Mesenchymal stem cell (in vitro differentiated cells and primary cell): ENCODE measurements at regions not wholly inside any gene's neighbourhood (a gene's known extent, or its start where the extent isn't known, plus 50 kb on each side); places are given as distances from the start of the nearest gene placed in this dataset.

Experiments
- DNase-seq: peaks from one replicate; pipeline ENCODE4 v3.0.0-alpha.2; 2013
- H2AFZ ChIP-seq: one replicate; pipeline ENCODE4 v1.6.1; 2013; ENCODE audit warnings: low read depth, mild to moderate bottlenecking, control low read depth, inconsistent platforms, low read length, moderate library complexity
- H2AK5ac ChIP-seq: 2 replicates; pipeline ENCODE4 v1.6.1; 2013; ENCODE audit warnings: low read length, moderate library complexity, mild to moderate bottlenecking, inconsistent platforms; ENCODE audit not compliant: severe bottlenecking
- H2BK120ac ChIP-seq: one replicate; pipeline ENCODE4 v1.6.1; 2013; ENCODE audit warnings: low read depth, mild to moderate bottlenecking, inconsistent platforms, low read length, moderate library complexity
- H2BK12ac ChIP-seq, 2 experiments: one replicate each; pipeline ENCODE4 v1.6.1; 2013; ENCODE audit warnings: inconsistent platforms in 2 of 2, low read length in 2 of 2, mild to moderate bottlenecking in 2 of 2, moderate library complexity in 2 of 2, control low read depth in 1 of 2
- H2BK15ac ChIP-seq: one replicate; pipeline ENCODE4 v1.6.1; 2013; ENCODE audit warnings: mild to moderate bottlenecking, low read depth, inconsistent platforms; ENCODE audit not compliant: poor library complexity, severe bottlenecking
- H2BK5ac ChIP-seq: 2 replicates; pipeline ENCODE4 v1.6.1; 2013; ENCODE audit warnings: low read depth, mild to moderate bottlenecking, low read length, control low read depth, inconsistent platforms; ENCODE audit not compliant: poor library complexity, severe bottlenecking
- H3K14ac ChIP-seq, 2 experiments: one replicate each; pipeline ENCODE4 v1.6.1; 2013; ENCODE audit warnings: inconsistent platforms in 2 of 2, low read length in 2 of 2, control low read depth in 1 of 2, mild to moderate bottlenecking in 1 of 2, moderate library complexity in 1 of 2
- H3K18ac ChIP-seq, 2 experiments: one replicate each; pipeline ENCODE4 v1.6.1; 2013; ENCODE audit warnings: inconsistent platforms in 2 of 2, low read length in 2 of 2, control low read depth in 1 of 2, low read depth in 1 of 2, mild to moderate bottlenecking in 1 of 2
- H3K23ac ChIP-seq, 2 experiments: one replicate each; pipeline ENCODE4 v1.6.1; 2013; ENCODE audit warnings: inconsistent platforms in 2 of 2, low read length in 2 of 2, mild to moderate bottlenecking in 2 of 2, moderate library complexity in 2 of 2, control low read depth in 1 of 2
- H3K27ac ChIP-seq: 2 replicates; pipeline ENCODE4 v1.5.1; 2013; ENCODE audit warnings: mild to moderate bottlenecking, moderate library complexity, low read length, control low read depth, inconsistent platforms; ENCODE audit not compliant: poor library complexity, severe bottlenecking
- H3K27me3 ChIP-seq, 2 experiments: 2 replicates each; pipeline versions ENCODE4 v1.6.1 to v1.7.0; 2013; ENCODE audit warnings: low read length in 2 of 2, mild to moderate bottlenecking in 2 of 2, moderate library complexity in 2 of 2, control low read depth in 1 of 2, inconsistent platforms in 1 of 2; ENCODE audit not compliant: control insufficient read depth in 1 of 2, insufficient read depth in 1 of 2
- H3K36me3 ChIP-seq, 2 experiments: 2 replicates each; pipeline versions ENCODE4 v1.6.1 to v1.7.0; 2013; ENCODE audit warnings: low read length in 2 of 2, control low read depth in 1 of 2, inconsistent platforms in 1 of 2, low read depth in 1 of 2, mild to moderate bottlenecking in 1 of 2; ENCODE audit not compliant: insufficient read depth in 2 of 2, control insufficient read depth in 1 of 2
- H3K4ac ChIP-seq, 2 experiments: one replicate each; pipeline ENCODE4 v1.6.1; 2013; ENCODE audit warnings: inconsistent platforms in 2 of 2, low read length in 2 of 2, mild to moderate bottlenecking in 2 of 2, moderate library complexity in 2 of 2, control low read depth in 1 of 2, low read depth in 1 of 2
- H3K4me1 ChIP-seq: 2 replicates; pipeline ENCODE4 v1.6.1; 2013; ENCODE audit warnings: low read depth, low read length, control low read depth; ENCODE audit not compliant: control insufficient read depth, insufficient read depth
- H3K4me2 ChIP-seq: 2 replicates; pipeline ENCODE4 v1.6.1; 2013; ENCODE audit warnings: low read length, mild to moderate bottlenecking, inconsistent platforms; ENCODE audit not compliant: poor library complexity, severe bottlenecking
- H3K4me3 ChIP-seq, 2 experiments: 2 replicates each; pipeline versions ENCODE4 v1.5.1 to v1.7.0; 2013; ENCODE audit warnings: low read length in 2 of 2, mild to moderate bottlenecking in 2 of 2, control low read depth in 1 of 2, low read depth in 1 of 2; ENCODE audit not compliant: insufficient read depth in 1 of 2
- H3K79me1 ChIP-seq: replicated peaks from 2 replicates; pipeline ENCODE4 v1.6.1; 2013; ENCODE audit warnings: mild to moderate bottlenecking, control low read depth, low read length, inconsistent platforms; ENCODE audit not compliant: poor library complexity, severe bottlenecking
- H3K9ac ChIP-seq: 2 replicates; pipeline ENCODE4 v1.7.0; 2013; ENCODE audit warnings: mild to moderate bottlenecking, low read length, moderate library complexity
- H3K9me3 ChIP-seq: 2 replicates; pipeline ENCODE4 v1.7.0; 2013; ENCODE audit warnings: mild to moderate bottlenecking, low read length; ENCODE audit not compliant: control insufficient read depth
- H4K8ac ChIP-seq: one replicate; pipeline ENCODE4 v1.6.1; 2013; ENCODE audit warnings: inconsistent platforms, mild to moderate bottlenecking, low read length, moderate library complexity
- H4K91ac ChIP-seq: one replicate; pipeline ENCODE4 v1.6.1; 2013; ENCODE audit warnings: mild to moderate bottlenecking, low read length, inconsistent platforms
- WGBS: methylation state at CpG from one replicate; pipeline ENCODE4 v1.1.7; 2013; ENCODE audit warnings: mixed read lengths; 5-methylcytosine and 5-hydroxymethylcytosine counted together

DNA sequence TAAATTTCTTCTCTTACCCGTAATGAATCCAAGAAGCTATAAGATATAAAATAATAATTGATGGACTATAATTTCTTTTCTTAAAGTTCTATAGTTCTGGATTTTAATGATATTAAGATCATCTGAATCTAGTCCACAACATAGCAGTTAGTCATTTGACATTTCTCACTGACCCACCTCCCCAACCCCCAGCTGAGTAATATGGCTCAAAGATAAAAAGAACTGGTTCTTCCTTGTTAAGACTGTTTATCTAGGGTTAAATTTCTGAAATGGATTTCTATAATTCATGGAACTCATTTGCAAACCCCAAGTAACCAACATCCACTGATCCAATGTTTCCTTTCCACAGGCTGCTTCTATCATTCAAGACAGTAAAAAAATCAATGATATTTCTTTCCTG lies 133.9 kb upstream of the SOX9 start:
- Histone ChIP-seq H2BK5ac (no peak overlapping the region), H3K4me3 (no peak overlapping the region), H2BK120ac (no peak overlapping the region), H3K4ac (no peak overlapping the region), H3K27me3 (no peaks in the 10 kb centered on the region), H2AFZ (no peak overlapping the region), H3K9me3 (no peaks in the 10 kb centered on the region), H3K4me2 (no peak overlapping the region), H3K14ac (no peak overlapping the region), H3K9ac (no peak overlapping the region), H2BK12ac (no peak overlapping the region), H3K36me3 (no peaks in the 10 kb centered on the region), H3K79me1 (no peaks in the 10 kb centered on the region), H3K4me1 (no peaks in the 10 kb centered on the region), H3K18ac (no peak overlapping the region), H4K91ac (no peak overlapping the region), H2AK5ac (no peak overlapping the region), H2BK15ac (no peak overlapping the region), H4K8ac (no peak overlapping the region), H3K23ac (no peak overlapping the region), H3K27ac (no peak overlapping the region)
- WGBS, result no CpG with 5 or more reads among the region's 1 CpG
- no peak for DNase-seq

DNA sequence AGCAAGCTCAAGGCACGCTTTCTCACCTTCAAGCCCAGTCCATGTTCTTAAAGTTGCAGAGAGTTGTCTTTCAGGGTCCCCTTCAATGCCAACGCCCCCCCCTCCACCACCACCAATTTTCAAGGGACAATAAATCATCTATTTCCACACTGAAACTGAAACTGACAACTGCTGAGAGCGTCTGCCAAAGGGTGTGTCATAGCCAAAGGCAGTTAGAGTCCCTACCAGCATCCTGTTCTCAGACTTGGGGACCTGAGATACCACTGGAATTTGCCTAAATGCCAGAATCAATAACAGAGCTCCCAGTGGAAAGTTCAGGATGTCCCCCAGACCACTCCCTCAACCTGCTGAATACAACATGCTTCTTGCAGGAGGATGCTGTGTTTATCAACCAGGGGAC lies 133.2 kb upstream of the SOX9 start:
- H2BK120ac ChIP-seq, result no peak overlapping the region
- H3K36me3 ChIP-seq, result no peaks in the 10 kb centered on the region
- H2BK5ac ChIP-seq, result no peak overlapping the region
- no peak overlapping the region for H3K23ac ChIP-seq
- H3K79me1 ChIP-seq, result no peaks in the 10 kb centered on the region
- H3K27me3 ChIP-seq, result no peaks in the 10 kb centered on the region
- H3K4me2 ChIP-seq, result no peak overlapping the region
- no peak overlapping the region for H3K9ac ChIP-seq
- H2AK5ac ChIP-seq, result no peak overlapping the region
- no peak overlapping the region for H4K91ac ChIP-seq
- no peak overlapping the region for H2BK15ac ChIP-seq
- H3K4me3 ChIP-seq, result no peak overlapping the region
- DNase-seq, result no peak
- no peak overlapping the region for H3K27ac ChIP-seq
- H3K4ac ChIP-seq, result no peak overlapping the region
- 42% methylated on average over 3 of the region's 3 CpGs for WGBS
- H3K4me1 ChIP-seq, result no peaks in the 10 kb centered on the region
- H4K8ac ChIP-seq, result no peak overlapping the region
- no peak overlapping the region for H2BK12ac ChIP-seq
- no peak overlapping the region for H3K18ac ChIP-seq
- H2AFZ ChIP-seq, result no peak overlapping the region
- H3K9me3 ChIP-seq, result no peaks in the 10 kb centered on the region
- no peak overlapping the region for H3K14ac ChIP-seq

DNA sequence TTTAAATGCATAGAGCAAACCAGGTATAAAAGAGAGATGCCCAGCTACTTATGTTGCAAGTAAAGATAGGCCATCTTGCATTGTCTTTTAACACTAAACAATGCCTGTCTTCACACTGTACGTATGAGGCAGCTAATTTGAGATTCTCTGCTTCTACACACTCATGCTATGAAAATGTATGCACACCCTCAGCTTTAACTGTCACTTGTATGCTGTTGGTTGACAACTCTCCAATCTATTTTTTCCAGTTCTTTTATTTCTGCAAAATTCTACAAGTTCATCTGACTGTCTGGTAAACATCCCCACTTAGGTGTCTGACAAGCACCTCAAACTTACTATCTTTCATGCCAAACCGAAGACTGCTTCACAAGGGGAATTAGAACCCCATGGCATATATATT lies 131.7 kb upstream of the SOX9 start:
- H2AFZ ChIP-seq, result no peak overlapping the region
- WGBS, result 79% methylated on average over 2 of the region's 2 CpGs
- H2BK12ac ChIP-seq, result no peak overlapping the region
- H3K9me3 ChIP-seq, result no peaks in the 10 kb centered on the region
- H4K8ac ChIP-seq, result no peak overlapping the region
- DNase-seq, result no peak
- no peak overlapping the region for H3K14ac ChIP-seq
- H2BK5ac ChIP-seq, result no peak overlapping the region
- H2BK120ac ChIP-seq, result no peak overlapping the region
- H3K36me3 ChIP-seq, result no peaks in the 10 kb centered on the region
- H3K4me3 ChIP-seq, result no peak overlapping the region
- H3K4me2 ChIP-seq, result no peak overlapping the region
- no peaks in the 10 kb centered on the region for H3K4me1 ChIP-seq
- no peak overlapping the region for H2AK5ac ChIP-seq
- H3K18ac ChIP-seq, result no peak overlapping the region
- no peak overlapping the region for H3K4ac ChIP-seq
- H3K23ac ChIP-seq, result no peak overlapping the region
- H3K79me1 ChIP-seq, result no peaks in the 10 kb centered on the region
- no peak overlapping the region for H2BK15ac ChIP-seq
- no peak overlapping the region for H4K91ac ChIP-seq
- H3K27ac ChIP-seq, result no peak overlapping the region
- peaks cover 0 to 4% of the 10 kb centered on the region in 2 experiments for H3K27me3 ChIP-seq
- H3K9ac ChIP-seq, result no peak overlapping the region

DNA sequence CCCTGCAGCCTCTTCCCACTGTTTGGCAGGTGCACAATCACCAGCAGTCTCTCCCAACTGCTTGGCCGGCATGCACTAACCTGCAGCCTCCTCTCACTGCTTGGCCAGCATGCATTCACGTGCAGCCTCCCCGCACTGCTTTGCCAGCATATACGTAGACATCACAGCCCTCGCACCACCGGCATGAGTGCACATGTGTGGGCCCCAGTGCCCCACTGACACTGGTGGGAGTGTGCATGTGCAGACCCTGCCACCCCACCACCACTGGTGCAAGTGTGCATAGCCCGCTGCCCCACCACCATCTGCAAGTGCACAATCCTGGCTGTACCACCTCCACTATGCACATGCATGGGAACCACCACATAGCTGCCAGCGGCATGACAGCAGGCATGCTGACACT lies 127.5 kb upstream of the SOX9 start:
- Histone ChIP-seq H3K23ac (no peak overlapping the region), H2BK12ac (no peak overlapping the region), H4K91ac (no peak overlapping the region), H3K36me3 (no peaks in the 10 kb centered on the region), H3K4me1 (no peaks in the 10 kb centered on the region), H2BK15ac (no peak overlapping the region), H3K9ac (no peak overlapping the region), H3K4ac (no peak overlapping the region), H3K18ac (no peak overlapping the region), H3K79me1 (no peaks in the 10 kb centered on the region), H3K27ac (no peak overlapping the region), H2BK120ac (no peak overlapping the region), H2BK5ac (no peak overlapping the region), H4K8ac (no peak overlapping the region), H3K14ac (peak overlapping the region in 1 of 2 experiments; percentile 26), H3K27me3 (peaks cover 0 to 4% of the 10 kb centered on the region in 2 experiments), H2AK5ac (no peak overlapping the region), H3K4me3 (peak overlapping the region in 1 of 2 experiments; percentile 23), H2AFZ (no peak overlapping the region), H3K9me3 (no peaks in the 10 kb centered on the region), H3K4me2 (no peak overlapping the region)
- WGBS, result 93% methylated on average over 8 of the region's 8 CpGs
- no peak for DNase-seq
